ENCODE measurements at regions not wholly inside any gene's neighbourhood (a gene's known extent, or its start where the extent isn't known, plus 50 kb on each side); places are given as distances from the start of the nearest gene placed in this dataset.
A peak's percentile ranks its signal among the peaks of the same experiment; 100 is the strongest.

GRCh38 chr21:27715131-27715530 lies 748.2 kb upstream of the ADAMTS5 start:
- DNase-seq: no peak

- no peak for DNase-seq
These were observed 746.5 kb upstream of the ADAMTS5 start for GRCh38 chr21:27713154-27714109.

- no peak for DNase-seq
These were observed 737.8 kb upstream of the ADAMTS5 start for GRCh38 chr21:27704567-27705166.

GRCh38 chr21:27703791-27704190 lies 736.9 kb upstream of the ADAMTS5 start:
- DNase-seq: no peak

GRCh38 chr21:27700974-27701614 lies 734.2 kb upstream of the ADAMTS5 start:
- peak; percentile 19 for DNase-seq

- no peak for DNase-seq
These were observed 728.4 kb upstream of the ADAMTS5 start for GRCh38 chr21:27695246-27695645.

GRCh38 chr21:27694667-27695066 lies 727.8 kb upstream of the ADAMTS5 start:
- DNase-seq: no peak

- no peak for DNase-seq
These were observed 726.5 kb upstream of the ADAMTS5 start for GRCh38 chr21:27693376-27693775.

- DNase-seq: no peak
These were observed 724.6 kb upstream of the ADAMTS5 start for GRCh38 chr21:27691516-27691915.

- DNase-seq: no peak
These were observed 724.1 kb upstream of the ADAMTS5 start for GRCh38 chr21:27691006-27691405.

- no peak for DNase-seq
These were observed 723.5 kb upstream of the ADAMTS5 start for GRCh38 chr21:27690426-27690825.

GRCh38 chr21:27688773-27689172 lies 721.9 kb upstream of the ADAMTS5 start:
- DNase-seq: no peak

GRCh38 chr21:27683292-27683691 lies 716.4 kb upstream of the ADAMTS5 start:
- DNase-seq: no peak

- DNase-seq: no peak
These were observed 715.0 kb upstream of the ADAMTS5 start for GRCh38 chr21:27681841-27682240.

- DNase-seq: no peak
These were observed 714.1 kb upstream of the ADAMTS5 start for GRCh38 chr21:27681038-27681437.

GRCh38 chr21:27680181-27680580 lies 713.3 kb upstream of the ADAMTS5 start:
- no peak for DNase-seq

- DNase-seq: no peak
These were observed 711.6 kb upstream of the ADAMTS5 start for GRCh38 chr21:27678511-27678910.

- DNase-seq: no peak
These were observed 710.7 kb upstream of the ADAMTS5 start for GRCh38 chr21:27677546-27677945.

- DNase-seq: no peak
These were observed 708.4 kb upstream of the ADAMTS5 start for GRCh38 chr21:27675306-27675705.

- no peak for DNase-seq
These were observed 707.2 kb upstream of the ADAMTS5 start for GRCh38 chr21:27674041-27674615.

- DNase-seq: no peak
These were observed 706.7 kb upstream of the ADAMTS5 start for GRCh38 chr21:27673581-27673980.

GRCh38 chr21:27671207-27671606 lies 704.3 kb upstream of the ADAMTS5 start:
- DNase-seq: no peak

GRCh38 chr21:27653481-27653880 lies 686.6 kb upstream of the ADAMTS5 start:
- DNase-seq: no peak
